GM13976 (cell line): ENCODE measurements at regions not wholly inside any gene's neighbourhood (a gene's known extent, or its start where the extent isn't known, plus 50 kb on each side); places are given as distances from the start of the nearest gene placed in this dataset.

Experiments used
- DNase-seq: peaks from one replicate; pipeline ENCODE4 v3.0.0; 2012; ENCODE audit warnings: low spot score
- in situ Hi-C: fragments of 300-500 bp; cut with MboI; formaldehyde crosslinking; loops from one replicate; pipeline ENCODE4 v1.12.0; 2022; ENCODE audit warnings: low sequenced_read_pairs, mixed read lengths, inconsistent platforms; ENCODE audit not compliant: unreplicated experiment
- TF ChIP-seq, protein P1 (sequence below): IDR thresholded peaks from 2 replicates; pipeline ENCODE4 v1.5.1; 2012; ENCODE audit warnings: borderline replicate concordance, mild to moderate bottlenecking; ENCODE audit not compliant: insufficient read depth; ENCODE audit errors: extremely low read depth, missing control alignments, control extremely low read depth

DNA sequence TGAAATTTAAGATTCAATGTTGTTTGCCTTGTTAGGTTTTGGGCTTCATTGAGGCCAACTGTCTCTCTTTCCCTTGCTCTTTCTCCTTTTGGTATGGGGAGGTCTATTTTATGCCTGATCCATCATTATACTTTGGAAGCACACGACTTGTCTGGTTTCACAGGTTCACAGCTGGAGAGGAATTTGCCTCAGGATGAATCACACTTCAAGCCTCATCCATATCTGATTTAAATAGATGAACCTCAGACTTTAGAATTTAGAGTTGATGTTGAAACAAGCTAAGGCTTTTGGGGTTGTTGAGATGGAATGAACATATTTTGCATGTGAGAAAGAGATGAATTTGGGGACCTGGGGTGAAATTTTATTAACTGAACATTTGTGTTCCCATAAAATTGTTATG is 150.5 kb upstream of the IGFBP3 start:
- TF ChIP-seq, protein P1, sequence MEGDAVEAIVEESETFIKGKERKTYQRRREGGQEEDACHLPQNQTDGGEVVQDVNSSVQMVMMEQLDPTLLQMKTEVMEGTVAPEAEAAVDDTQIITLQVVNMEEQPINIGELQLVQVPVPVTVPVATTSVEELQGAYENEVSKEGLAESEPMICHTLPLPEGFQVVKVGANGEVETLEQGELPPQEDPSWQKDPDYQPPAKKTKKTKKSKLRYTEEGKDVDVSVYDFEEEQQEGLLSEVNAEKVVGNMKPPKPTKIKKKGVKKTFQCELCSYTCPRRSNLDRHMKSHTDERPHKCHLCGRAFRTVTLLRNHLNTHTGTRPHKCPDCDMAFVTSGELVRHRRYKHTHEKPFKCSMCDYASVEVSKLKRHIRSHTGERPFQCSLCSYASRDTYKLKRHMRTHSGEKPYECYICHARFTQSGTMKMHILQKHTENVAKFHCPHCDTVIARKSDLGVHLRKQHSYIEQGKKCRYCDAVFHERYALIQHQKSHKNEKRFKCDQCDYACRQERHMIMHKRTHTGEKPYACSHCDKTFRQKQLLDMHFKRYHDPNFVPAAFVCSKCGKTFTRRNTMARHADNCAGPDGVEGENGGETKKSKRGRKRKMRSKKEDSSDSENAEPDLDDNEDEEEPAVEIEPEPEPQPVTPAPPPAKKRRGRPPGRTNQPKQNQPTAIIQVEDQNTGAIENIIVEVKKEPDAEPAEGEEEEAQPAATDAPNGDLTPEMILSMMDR, result no peak
- in situ Hi-C loops, result no loop called here
- DNase-seq, result no peak

DNA sequence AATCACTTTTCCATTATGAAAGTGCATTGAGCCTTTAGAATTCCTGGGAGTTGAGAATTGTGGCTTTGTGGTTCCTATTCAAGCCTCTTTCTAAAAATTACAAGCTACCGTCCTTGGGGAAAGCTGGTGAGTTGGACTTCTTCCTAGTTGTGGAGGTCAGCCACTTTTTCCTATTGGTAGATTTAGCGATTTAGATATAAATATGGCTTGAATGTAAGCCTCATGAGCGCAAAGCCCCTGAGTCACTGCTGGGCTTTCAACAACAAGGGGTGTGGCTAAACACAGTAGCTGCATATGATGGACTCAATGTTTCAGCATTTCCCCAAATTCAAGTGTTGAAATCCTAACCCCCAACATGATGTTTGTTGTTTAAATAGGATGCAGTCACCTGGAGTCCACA is 150.0 kb upstream of the IGFBP3 start:
- in situ Hi-C loops, result no loop called here
- DNase-seq, result no peak
- TF ChIP-seq, protein P1, result no peak

GRCh38 chr7:46068159-46068558 is 147.1 kb upstream of the IGFBP3 start:
- DNase-seq, result no peak
- in situ Hi-C loops, result no loop called here
- TF ChIP-seq, protein P1, result no peak

- in situ Hi-C loops, result no loop called here
- peak; percentile 13 for DNase-seq
- TF ChIP-seq, protein P1, result no peak
These were observed 138.4 kb upstream of the IGFBP3 start for GRCh38 chr7:46059308-46060020.

GRCh38 chr7:46058086-46058823 is 137.2 kb upstream of the IGFBP3 start:
- DNase-seq, result peak; percentile 8
- in situ Hi-C loops, result no loop called here
- TF ChIP-seq, protein P1, result no peak

- no peak for DNase-seq
- TF ChIP-seq, protein P1, result no peak
- in situ Hi-C loops, result no loop called here
These were observed 133.8 kb upstream of the IGFBP3 start for GRCh38 chr7:46054915-46055314.
